Mesothelial cell of epicardium (in vitro differentiated cells): ENCODE measurements at regions not wholly inside any gene's neighbourhood (a gene's known extent, or its start where the extent isn't known, plus 50 kb on each side); places are given as distances from the start of the nearest gene placed in this dataset.

Experiments
- DNase-seq, 2 experiments: peaks; one replicate each; pipeline ENCODE4 v3.0.0; 2021; ENCODE audit warnings: low spot score in 2 of 2; ENCODE audit not compliant: unreplicated experiment in 2 of 2
- H3K27ac Mint-ChIP-seq: 2 replicates; pipeline ENCODE4 v1.8.0; 2021; ENCODE audit warnings: mixed read lengths
- H3K27me3 Mint-ChIP-seq: 2 replicates; pipeline ENCODE4 v1.8.0; 2021; ENCODE audit warnings: low read depth, mixed read lengths
- H3K36me3 Mint-ChIP-seq: 2 replicates; pipeline ENCODE4 v1.8.0; 2021; ENCODE audit warnings: mixed read lengths
- H3K4me1 Mint-ChIP-seq: 2 replicates; pipeline ENCODE4 v1.8.0; 2021; ENCODE audit warnings: mixed read lengths
- H3K4me3 Mint-ChIP-seq: 2 replicates; pipeline ENCODE4 v1.8.0; 2021; ENCODE audit warnings: mild to moderate bottlenecking, moderate library complexity, mixed read lengths
- H3K9me3 Mint-ChIP-seq: 2 replicates; pipeline ENCODE4 v1.8.0; 2021; ENCODE audit warnings: mixed read lengths
- TF ChIP-seq, protein P1 (sequence below): fragments of 200-600 bp; sonication (generic); IDR thresholded peaks from one replicate; pipeline ENCODE4 v1.5.0; 2021; ENCODE audit warnings: antibody characterized with exemption; ENCODE audit not compliant: unreplicated experiment

- H3K4me3 Mint-ChIP-seq: no peak overlapping the region
Measured at GRCh38 chr4:17275836-17276235, 236.1 kb downstream of the QDPR start.

GRCh38 chr4:17273047-17273446, 238.8 kb downstream of the QDPR start:
- TF ChIP-seq, protein P1, sequence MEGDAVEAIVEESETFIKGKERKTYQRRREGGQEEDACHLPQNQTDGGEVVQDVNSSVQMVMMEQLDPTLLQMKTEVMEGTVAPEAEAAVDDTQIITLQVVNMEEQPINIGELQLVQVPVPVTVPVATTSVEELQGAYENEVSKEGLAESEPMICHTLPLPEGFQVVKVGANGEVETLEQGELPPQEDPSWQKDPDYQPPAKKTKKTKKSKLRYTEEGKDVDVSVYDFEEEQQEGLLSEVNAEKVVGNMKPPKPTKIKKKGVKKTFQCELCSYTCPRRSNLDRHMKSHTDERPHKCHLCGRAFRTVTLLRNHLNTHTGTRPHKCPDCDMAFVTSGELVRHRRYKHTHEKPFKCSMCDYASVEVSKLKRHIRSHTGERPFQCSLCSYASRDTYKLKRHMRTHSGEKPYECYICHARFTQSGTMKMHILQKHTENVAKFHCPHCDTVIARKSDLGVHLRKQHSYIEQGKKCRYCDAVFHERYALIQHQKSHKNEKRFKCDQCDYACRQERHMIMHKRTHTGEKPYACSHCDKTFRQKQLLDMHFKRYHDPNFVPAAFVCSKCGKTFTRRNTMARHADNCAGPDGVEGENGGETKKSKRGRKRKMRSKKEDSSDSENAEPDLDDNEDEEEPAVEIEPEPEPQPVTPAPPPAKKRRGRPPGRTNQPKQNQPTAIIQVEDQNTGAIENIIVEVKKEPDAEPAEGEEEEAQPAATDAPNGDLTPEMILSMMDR: no peak
- Mint-ChIP-seq H3K36me3 (no peaks in the 10 kb centered on the region), H3K27ac (no peak overlapping the region), H3K4me1 (peaks cover 3% of the 10 kb centered on the region), H3K9me3 (no peaks in the 10 kb centered on the region), H3K4me3 (no peak overlapping the region), H3K27me3 (peaks cover 24% of the 10 kb centered on the region)
- no peak for DNase-seq

More at GRCh38 chr4:17275836-17276235, 236.1 kb downstream of the QDPR start:
- Mint-ChIP-seq H3K27ac (no peak overlapping the region), H3K27me3 (peaks cover 2% of the 10 kb centered on the region), H3K9me3 (no peaks in the 10 kb centered on the region), H3K36me3 (no peaks in the 10 kb centered on the region), H3K4me1 (peaks cover 3% of the 10 kb centered on the region)
- no peak for DNase-seq
- TF ChIP-seq, protein P1: no peak

GRCh38 chr4:17272154-17272553, 239.7 kb downstream of the QDPR start:
- no peak for DNase-seq
- Mint-ChIP-seq H3K36me3 (no peaks in the 10 kb centered on the region), H3K27ac (no peak overlapping the region), H3K4me1 (peaks cover 3% of the 10 kb centered on the region), H3K4me3 (no peak overlapping the region), H3K9me3 (no peaks in the 10 kb centered on the region), H3K27me3 (peaks cover 25% of the 10 kb centered on the region)
- TF ChIP-seq, protein P1: no peak

DNA sequence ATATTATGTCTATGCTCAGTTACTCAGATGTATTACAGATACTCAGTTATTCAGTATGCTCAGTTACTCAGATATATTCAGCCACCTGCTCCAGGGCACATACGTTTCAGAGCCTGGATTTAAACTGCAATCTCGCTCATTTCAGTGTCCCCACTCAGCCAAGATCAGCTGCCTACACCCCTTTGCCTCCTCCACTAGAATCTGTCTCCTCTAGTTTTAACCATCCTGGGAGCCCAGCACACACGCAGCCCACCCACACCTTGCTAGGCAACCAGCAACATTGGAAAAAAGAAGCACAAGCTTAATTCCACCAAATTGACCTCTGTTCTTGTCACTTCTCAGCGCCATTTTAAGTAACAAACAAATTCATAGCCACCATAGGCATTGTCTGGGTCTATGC, 246.2 kb downstream of the QDPR start:
- no peak overlapping the region for H3K27ac Mint-ChIP-seq

DNA sequence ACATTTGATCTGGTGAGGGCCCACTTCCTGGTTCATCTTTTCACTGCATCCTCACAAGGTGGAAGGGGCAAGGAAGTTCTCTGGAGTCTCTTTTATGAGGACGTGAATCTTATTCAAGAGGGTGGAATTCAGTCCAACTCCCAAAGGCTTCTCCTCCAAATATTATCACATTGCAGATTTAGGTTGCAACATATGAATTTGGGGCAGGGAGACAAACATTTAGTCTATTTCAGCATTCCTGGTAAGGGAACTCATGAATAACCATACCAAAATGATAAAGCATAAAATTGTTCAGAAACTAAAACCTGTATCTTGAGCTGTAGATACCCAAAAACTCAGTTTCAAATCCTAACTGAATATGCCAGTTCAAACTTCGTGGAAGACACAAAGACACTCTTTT, 246.8 kb downstream of the QDPR start:
- H3K4me3 Mint-ChIP-seq: no peak overlapping the region
- no peaks in the 10 kb centered on the region for H3K4me1 Mint-ChIP-seq
- TF ChIP-seq, protein P1: no peak

More for the DNA sequence above, 246.2 kb downstream of the QDPR start:
- Mint-ChIP-seq H3K27me3 (peaks cover 37% of the 10 kb centered on the region), H3K4me1 (no peaks in the 10 kb centered on the region), H3K4me3 (no peak overlapping the region), H3K36me3 (no peaks in the 10 kb centered on the region), H3K9me3 (peaks cover 3% of the 10 kb centered on the region)
- DNase-seq: no peak
- TF ChIP-seq, protein P1: no peak

More for the DNA sequence above, 246.8 kb downstream of the QDPR start:
- Mint-ChIP-seq H3K27ac (no peak overlapping the region), H3K9me3 (peaks cover 3% of the 10 kb centered on the region), H3K36me3 (no peaks in the 10 kb centered on the region), H3K27me3 (peaks cover 34% of the 10 kb centered on the region)
- no peak for DNase-seq
